ENCODE measurements at regions not wholly inside any gene's neighbourhood (a gene's known extent, or its start where the extent isn't known, plus 50 kb on each side); places are given as distances from the start of the nearest gene placed in this dataset.

GRCh38 chr9:82168585-82168984 lies 180.0 kb downstream of the SPATA31D1 start:
- intact Hi-C loops (cut with DNase I; ENCODE audit: low total_unique reads) = no loop called here
- TF ChIP-seq CTCF (IDR thresholded peaks at IDR 0.05) = no peak
- TF ChIP-seq POLR2A (IDR thresholded peaks at IDR 0.05) = no peak
- Histone ChIP-seq H3K4me3 (no peak overlapping the region), H3K9me3 (no peaks in the 10 kb centered on the region), H3K27ac (no peak overlapping the region), H3K4me1 (no peaks in the 10 kb centered on the region), H3K27me3 (no peaks in the 10 kb centered on the region), H3K36me3 (ENCODE audit: low read depth, missing control alignments) (no peaks in the 10 kb centered on the region)
- WGBS, 2 donors = 89 to 91% methylated on average over 3 of the region's 3 CpGs
- DNase-seq = no peak

GRCh38 chr9:82170866-82171265 lies 182.3 kb downstream of the SPATA31D1 start:
- H3K27me3 ChIP-seq = no peaks in the 10 kb centered on the region
- TF ChIP-seq CTCF (IDR thresholded peaks at IDR 0.05) = no peak
- no peak for TF ChIP-seq POLR2A (IDR thresholded peaks at IDR 0.05)
- no peak for DNase-seq
- no peaks in the 10 kb centered on the region for H3K36me3 ChIP-seq (ENCODE audit: low read depth, missing control alignments)
- WGBS, 2 donors = 72 to 80% methylated on average over 3 of the region's 3 CpGs
- intact Hi-C loops (cut with DNase I; ENCODE audit: low total_unique reads) = no loop called here
- no peak overlapping the region for H3K27ac ChIP-seq
- H3K4me1 ChIP-seq = no peaks in the 10 kb centered on the region
- H3K9me3 ChIP-seq = no peaks in the 10 kb centered on the region
- H3K4me3 ChIP-seq = no peak overlapping the region

GRCh38 chr9:82171271-82171670 lies 182.7 kb downstream of the SPATA31D1 start:
- Histone ChIP-seq H3K27ac (no peak overlapping the region), H3K4me3 (no peak overlapping the region), H3K36me3 (ENCODE audit: low read depth, missing control alignments) (no peaks in the 10 kb centered on the region), H3K27me3 (no peaks in the 10 kb centered on the region), H3K4me1 (no peaks in the 10 kb centered on the region), H3K9me3 (no peaks in the 10 kb centered on the region)
- 84 to 85% methylated on average over 3 of the region's 3 CpGs for WGBS, 2 donors
- TF ChIP-seq POLR2A (IDR thresholded peaks at IDR 0.05) (no peak), CTCF (IDR thresholded peaks at IDR 0.05) (no peak)
- DNase-seq = no peak
- intact Hi-C loops (cut with DNase I; ENCODE audit: low total_unique reads) = no loop called here

GRCh38 chr9:82180711-82181110 lies 192.1 kb downstream of the SPATA31D1 start:
- no peaks in the 10 kb centered on the region for H3K27me3 ChIP-seq
- no peak overlapping the region for H3K27ac ChIP-seq
- no peak overlapping the region for H3K4me3 ChIP-seq
- TF ChIP-seq POLR2A (IDR thresholded peaks at IDR 0.05) = no peak
- no peak for TF ChIP-seq CTCF (IDR thresholded peaks at IDR 0.05)
- intact Hi-C loops (cut with DNase I; ENCODE audit: low total_unique reads) = no loop called here
- H3K36me3 ChIP-seq (ENCODE audit: low read depth, missing control alignments) = no peaks in the 10 kb centered on the region
- no peak for DNase-seq
- H3K9me3 ChIP-seq = no peaks in the 10 kb centered on the region
- H3K4me1 ChIP-seq = no peaks in the 10 kb centered on the region
- 82 to 100% methylated on average over 1 of the region's 1 CpG for WGBS, 2 donors

GRCh38 chr9:82183181-82183860 lies 194.7 kb downstream of the SPATA31D1 start:
- no peaks in the 10 kb centered on the region for H3K36me3 ChIP-seq (ENCODE audit: low read depth, missing control alignments)
- H3K27ac ChIP-seq = no peak overlapping the region
- no peaks in the 10 kb centered on the region for H3K4me1 ChIP-seq
- H3K4me3 ChIP-seq = no peak overlapping the region
- TF ChIP-seq POLR2A (IDR thresholded peaks at IDR 0.05) (no peak), CTCF (IDR thresholded peaks at IDR 0.05) (no peak)
- H3K9me3 ChIP-seq = no peaks in the 10 kb centered on the region
- no peaks in the 10 kb centered on the region for H3K27me3 ChIP-seq
- no peak for DNase-seq
- intact Hi-C loops (cut with DNase I; ENCODE audit: low total_unique reads) = no loop called here

All from testis (tissue), 2 donors.